Type B pancreatic cell (in vitro differentiated cells): ENCODE measurements at regions not wholly inside any gene's neighbourhood (a gene's known extent, or its start where the extent isn't known, plus 50 kb on each side); places are given as distances from the start of the nearest gene placed in this dataset.

Experiments
- DNase-seq: peaks from one replicate; pipeline ENCODE4 v3.0.0; 2021; ENCODE audit warnings: mixed read lengths; ENCODE audit not compliant: unreplicated experiment; ENCODE audit errors: extremely low spot score
- H3K27ac Mint-ChIP-seq: 2 replicates; pipeline ENCODE4 v1.8.0; 2021; ENCODE audit warnings: mild to moderate bottlenecking, mixed read lengths
- H3K27me3 Mint-ChIP-seq: 2 replicates; pipeline ENCODE4 v1.8.0; 2021; ENCODE audit warnings: mixed read lengths
- H3K36me3 Mint-ChIP-seq: 2 replicates; pipeline ENCODE4 v1.8.0; 2021; ENCODE audit warnings: mixed read lengths
- H3K4me1 Mint-ChIP-seq: one replicate; pipeline ENCODE4 v1.8.0; 2021; ENCODE audit warnings: mixed read lengths; ENCODE audit not compliant: unreplicated experiment
- H3K4me3 Mint-ChIP-seq: 2 replicates; pipeline ENCODE4 v1.8.0; 2021; ENCODE audit warnings: mild to moderate bottlenecking, mixed read lengths
- H3K9me3 Mint-ChIP-seq: 2 replicates; pipeline ENCODE4 v1.8.0; 2021; ENCODE audit warnings: mixed read lengths
- CTCF ChIP-seq: fragments of 200-600 bp; sonication (generic); conservative IDR thresholded peaks from 2 replicates; pipeline ENCODE4 v1.5.0; 2021; ENCODE audit warnings: antibody characterized with exemption, mild to moderate bottlenecking

GRCh38 chr12:42663621-42664020 is 74.1 kb upstream of the PRICKLE1 start:
- peaks cover 12% of the 10 kb centered on the region for H3K9me3 Mint-ChIP-seq
- no peak overlapping the region for H3K4me3 Mint-ChIP-seq
- no peaks in the 10 kb centered on the region for H3K27me3 Mint-ChIP-seq
- H3K27ac Mint-ChIP-seq = no peak overlapping the region
- peaks cover 15% of the 10 kb centered on the region for H3K4me1 Mint-ChIP-seq
- H3K36me3 Mint-ChIP-seq = no peaks in the 10 kb centered on the region
- no peak for TF ChIP-seq CTCF
- no peak for DNase-seq

- peaks cover 12% of the 10 kb centered on the region for H3K9me3 Mint-ChIP-seq
- no peak overlapping the region for H3K27ac Mint-ChIP-seq
- no peak for DNase-seq
- H3K4me1 Mint-ChIP-seq = peaks cover 15% of the 10 kb centered on the region
- H3K27me3 Mint-ChIP-seq = no peaks in the 10 kb centered on the region
- no peak overlapping the region for H3K4me3 Mint-ChIP-seq
- no peak for TF ChIP-seq CTCF
- H3K36me3 Mint-ChIP-seq = no peaks in the 10 kb centered on the region
These were observed 71.7 kb upstream of the PRICKLE1 start for GRCh38 chr12:42660968-42661937.

- no peak overlapping the region for H3K27ac Mint-ChIP-seq
- H3K4me3 Mint-ChIP-seq = no peak overlapping the region
- no peaks in the 10 kb centered on the region for H3K36me3 Mint-ChIP-seq
- no peak for DNase-seq
- no peak for TF ChIP-seq CTCF
- peaks cover 15% of the 10 kb centered on the region for H3K4me1 Mint-ChIP-seq
- peaks cover 12% of the 10 kb centered on the region for H3K9me3 Mint-ChIP-seq
- H3K27me3 Mint-ChIP-seq = no peaks in the 10 kb centered on the region
These were observed 70.6 kb upstream of the PRICKLE1 start for GRCh38 chr12:42660117-42660516.

- peaks cover 4% of the 10 kb centered on the region for H3K9me3 Mint-ChIP-seq
- TF ChIP-seq CTCF = no peak
- no peaks in the 10 kb centered on the region for H3K36me3 Mint-ChIP-seq
- no peak overlapping the region for H3K27ac Mint-ChIP-seq
- no peaks in the 10 kb centered on the region for H3K27me3 Mint-ChIP-seq
- H3K4me3 Mint-ChIP-seq = no peak overlapping the region
- no peak for DNase-seq
- H3K4me1 Mint-ChIP-seq = no peaks in the 10 kb centered on the region
These were observed 62.5 kb upstream of the PRICKLE1 start for GRCh38 chr12:42652048-42652447.

- Mint-ChIP-seq H3K9me3 (peaks cover 4% of the 10 kb centered on the region), H3K4me3 (no peak overlapping the region), H3K36me3 (no peaks in the 10 kb centered on the region), H3K4me1 (peaks cover 6% of the 10 kb centered on the region), H3K27ac (no peak overlapping the region), H3K27me3 (no peaks in the 10 kb centered on the region)
- no peak for TF ChIP-seq CTCF
- DNase-seq = no peak
These were observed 58.5 kb upstream of the PRICKLE1 start for GRCh38 chr12:42648061-42648460.
